Pancreas (tissue), 10 donors: ENCODE measurements at regions not wholly inside any gene's neighbourhood (a gene's known extent, or its start where the extent isn't known, plus 50 kb on each side); places are given as distances from the start of the nearest gene placed in this dataset.
A peak's percentile ranks its signal among the peaks of the same experiment; 100 is the strongest.

Experiments
- ATAC-seq, 4 donors: fragments of 200-7000 bp; cut with Tn5 transposase; one replicate each; pipeline versions ENCODE4 v1.8.0 to v1.9.1; 2020; ENCODE audit warnings: mild to moderate bottlenecking in 4 of 4, moderate library complexity in 4 of 4
- DNase-seq, 6 donors: peaks; one replicate each; pipeline ENCODE4 v3.0.0-alpha.2; 2020
- FAIRE-seq: peaks from 2 replicates; lab custom pipeline; 2012; peaks lifted over from hg19 to GRCh38; lab: Jason Lieb, UNC
- H3K27ac ChIP-seq, 4 donors: fragments of 200-600 bp; sonication (generic); 1 replicate in 3 of 4; 2 replicates in 1 of 4; pipeline versions ENCODE4 v1.5.0 to v1.8.0; 2020
- H3K27me3 ChIP-seq, 4 donors: fragments of 200-600 bp; one replicate each; pipeline ENCODE4 v1.8.0; 2021
- H3K36me3 ChIP-seq, 3 donors: fragments of 200-600 bp; sonication (generic) in 1 of 3; one replicate each; pipeline versions ENCODE4 v1.5.0 to v1.8.0; 2020 to 2021
- H3K4me1 ChIP-seq, 3 donors: fragments of 200-600 bp; one replicate each; pipeline ENCODE4 v1.8.0; 2021
- H3K4me3 ChIP-seq, 4 donors: fragments of 200-600 bp; sonication (generic) in 2 of 4; one replicate each; pipeline versions ENCODE4 v1.5.0 to v1.8.0; 2020 to 2021
- H3K9me3 ChIP-seq, 4 donors: fragments of 200-600 bp; one replicate each; pipeline ENCODE4 v1.8.0; 2021
- CTCF ChIP-seq, 4 donors: fragments of 200-600 bp; sonication (generic) in 3 of 4; IDR thresholded peaks; one replicate each; pipeline versions ENCODE4 v1.5.0 to v1.8.0; 2021; ENCODE audit warnings: antibody characterized with exemption in 4 of 4
- WGBS, 2 donors: extraction: QIAGEN DNeasy Blood & Tissue Kit; methylation state at CpG; one replicate each; pipeline ENCODE4 v1.1.7; 2013; 5-methylcytosine and 5-hydroxymethylcytosine counted together
- intact Hi-C, 3 donors: fragments of 100-400 bp; cut with DNase I; formaldehyde crosslinking; loops; one replicate each; pipeline versions ENCODE4 v1.11.1 to v1.14.2; 2022
- donor health status: healthy with polysubstance abuse.
- donor health status: DM: no; HTN: no; CAD: no; lungs with moderate emphysema.
- donor health status: DM: no; HTN: no; CAD: no.
- donor health status: control.
- donor health status: control.
- donor health status: Bipolar disorder and iron deficiency.
- donor health status: DM: yes; HTN: yes; CAD: no.
- donor health status: DM: no; HTN: no; CAD: no.
- donor health status: DM: no; HTN: no; CAD: no.
- donor health status: DM: yes; HTN: yes; CAD: no.

- TF ChIP-seq CTCF (IDR thresholded peaks at IDR 0.05), result no peak
- FAIRE-seq (no peak), ATAC-seq (no peak), DNase-seq (peak in 1 of 6 donors; percentile 37)
- Histone ChIP-seq H3K9me3 (no peaks in the 10 kb centered on the region), H3K27ac (no peak overlapping the region), H3K27me3 (peaks cover 0 to 9% (median 4%) of the 10 kb centered on the region in 4 donors), H3K36me3 (no peaks in the 10 kb centered on the region), H3K4me1 (no peaks in the 10 kb centered on the region), H3K4me3 (no peak overlapping the region)
- WGBS, 2 donors, result 74 to 80% methylated on average over 13 of the region's 13 CpGs
- intact Hi-C loops, result no loop called here
These were observed 94.2 kb downstream of the MICALL2 start for GRCh38 chr7:1364906-1365570.

- DNase-seq (no peak), FAIRE-seq (no peak), ATAC-seq (no peak)
- Histone ChIP-seq H3K4me1 (no peaks in the 10 kb centered on the region), H3K36me3 (no peaks in the 10 kb centered on the region), H3K27me3 (peaks cover 0 to 9% (median 4%) of the 10 kb centered on the region in 4 donors), H3K4me3 (no peak overlapping the region), H3K9me3 (no peaks in the 10 kb centered on the region), H3K27ac (no peak overlapping the region)
- no peak for TF ChIP-seq CTCF (IDR thresholded peaks at IDR 0.05)
- intact Hi-C loops, result no loop called here
- 63 to 76% methylated on average over 7 of the region's 7 CpGs for WGBS, 2 donors
These were observed 93.4 kb downstream of the MICALL2 start for GRCh38 chr7:1365846-1366245.

GRCh38 chr7:1366801-1367405, 92.4 kb downstream of the MICALL2 start:
- FAIRE-seq, result no peak
- intact Hi-C loops, result no loop called here
- H3K4me3 ChIP-seq, result no peak overlapping the region
- no peaks in the 10 kb centered on the region for H3K4me1 ChIP-seq
- ATAC-seq, result no peak
- WGBS, 2 donors, result 33 to 36% methylated on average over 12 to 13 of the region's 13 CpGs
- H3K27ac ChIP-seq, result no peak overlapping the region
- no peaks in the 10 kb centered on the region for H3K36me3 ChIP-seq
- H3K27me3 ChIP-seq, result peaks cover 0 to 9% (median 4%) of the 10 kb centered on the region in 4 donors
- no peak for TF ChIP-seq CTCF (IDR thresholded peaks at IDR 0.05)
- peak in 1 of 6 donors; percentile 41 for DNase-seq
- no peaks in the 10 kb centered on the region for H3K9me3 ChIP-seq

GRCh38 chr7:1367501-1368183, 91.6 kb downstream of the MICALL2 start:
- no peak for TF ChIP-seq CTCF (IDR thresholded peaks at IDR 0.05)
- intact Hi-C loops, result no loop called here
- no peaks in the 10 kb centered on the region for H3K36me3 ChIP-seq
- no peak overlapping the region for H3K4me3 ChIP-seq
- H3K27me3 ChIP-seq, result peaks cover 0 to 9% (median 4%) of the 10 kb centered on the region in 4 donors
- ATAC-seq, result no peak
- no peak for FAIRE-seq
- DNase-seq, result no peak
- H3K4me1 ChIP-seq, result no peaks in the 10 kb centered on the region
- H3K9me3 ChIP-seq, result no peaks in the 10 kb centered on the region
- 41 to 49% methylated on average over 22 of the region's 22 CpGs for WGBS, 2 donors
- no peak overlapping the region for H3K27ac ChIP-seq
